ENCODE measurements at regions not wholly inside any gene's neighbourhood (a gene's known extent, or its start where the extent isn't known, plus 50 kb on each side); places are given as distances from the start of the nearest gene placed in this dataset.

DNA sequence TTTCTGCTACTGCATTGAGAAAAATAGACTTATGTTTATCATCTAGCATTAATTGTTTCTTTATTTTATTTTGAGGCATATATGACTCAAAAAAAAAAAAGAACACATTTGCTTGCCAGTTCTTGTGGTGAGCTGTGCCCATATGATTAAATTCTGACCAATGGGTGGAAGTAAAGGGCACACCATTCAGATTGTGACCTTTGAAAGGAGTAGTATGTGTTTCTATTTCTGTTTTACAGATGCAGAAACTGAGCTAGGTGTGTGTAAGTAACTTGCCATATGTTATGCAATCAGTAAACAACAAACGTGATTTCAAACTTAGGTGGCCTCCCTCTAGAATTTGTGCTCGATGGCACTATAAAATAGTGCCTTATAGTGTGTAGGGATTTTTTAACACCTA, 368.1 kb upstream of the EDIL3 start:
- ChIA-PET CTCF (no interaction called here), RAD21 (ENCODE audit: low non-redundant PET in 1 of 2, low total read pairs in 2 of 2, uncharacterized antibody in 2 of 2, unreplicated experiment in 2 of 2) (no interaction called here), POLR2A (no interaction called here)
- ATAC-seq (no peak), DNase-seq (ENCODE audit: low read depth, low spot score) (no peak)
- Histone ChIP-seq H3K79me2 (ENCODE audit: insufficient read depth, low read length) (no peaks in the 10 kb centered on the region), H3K4me1 (ENCODE audit: control insufficient read depth in 1 of 2, insufficient read depth in 2 of 2, low read length in 2 of 2) (no peaks in the 10 kb centered on the region), H3K27me3 (ENCODE audit: insufficient read depth, low read length) (no peaks in the 10 kb centered on the region), H4K20me1 (ENCODE audit: insufficient read depth) (no peaks in the 10 kb centered on the region), H3K4me3 (replicated peaks in 1 of 2; ENCODE audit: low read depth in 1 of 2, low read length in 2 of 2) (no peak overlapping the region), H3K9me3 (ENCODE audit: control insufficient read depth in 1 of 2, insufficient read depth in 1 of 2, low read depth in 1 of 2, low read length in 2 of 2) (no peaks in the 10 kb centered on the region), H3K4me2 (ENCODE audit: low read length) (no peak overlapping the region), H2AFZ (ENCODE audit: low read depth, low read length, poor library complexity, severe bottlenecking) (no peak overlapping the region), H3K9ac (ENCODE audit: low read length) (no peak overlapping the region), H3K9me2 (ENCODE audit: insufficient read depth) (no peaks in the 10 kb centered on the region), H3K36me3 (ENCODE audit: control insufficient read depth in 1 of 2, insufficient read depth in 2 of 2, low read length in 2 of 2) (no peaks in the 10 kb centered on the region), H3K27ac (ENCODE audit: low read depth, low read length) (no peak overlapping the region)
- BruUV-seq (replicated peaks), result no TSS peak
- TF ChIP-seq ZNF274 (IDR thresholded peaks at IDR 0.05; ENCODE audit: low read depth, low read length), result no peak
- no peak for TF ChIP-seq CBX3 (IDR thresholded peaks at IDR 0.05; ENCODE audit: low read depth)
- no peak for TF ChIP-seq POLR2A (IDR thresholded peaks at IDR 0.05; ENCODE audit: borderline replicate concordance, extremely low read depth, insufficient read depth, insufficient read length)
- no peak for TF ChIP-seq CTCF (IDR thresholded peaks at IDR 0.05 in 2 of 3, conservative IDR thresholded peaks at IDR 0.05 in 1 of 3; ENCODE audit: borderline replicate concordance in 1 of 3, insufficient read depth in 1 of 3, low read depth in 2 of 3, low read length in 2 of 3)
- TF ChIP-seq EZH2 (IDR thresholded peaks at IDR 0.05), result no peak
- no peak for TF ChIP-seq SP1 (IDR thresholded peaks at IDR 0.05; ENCODE audit: low read depth)
- TF ChIP-seq MAX (IDR thresholded peaks at IDR 0.05), result no peak
- TF ChIP-seq SIN3A (IDR thresholded peaks at IDR 0.05; ENCODE audit: low read depth), result no peak
- no peak for TF ChIP-seq FOSL1 (IDR thresholded peaks at IDR 0.05; ENCODE audit: low read depth)
- TF ChIP-seq ZFX (IDR thresholded peaks at IDR 0.05), result no peak
- no peak for TF ChIP-seq ZBTB33 (IDR thresholded peaks at IDR 0.05; ENCODE audit: extremely low read depth, insufficient replicate concordance, low read length)
- no peak for TF ChIP-seq POLR2AphosphoS5 (IDR thresholded peaks at IDR 0.05; ENCODE audit: low read depth, low read length)
- no peak for TF ChIP-seq YY1 (IDR thresholded peaks at IDR 0.05; ENCODE audit: extremely low read depth, insufficient replicate concordance, low read depth, low read length)
- TF ChIP-seq ATF3 (IDR thresholded peaks at IDR 0.05), result no peak
- no peak for TF ChIP-seq TCF7L2 (IDR thresholded peaks at IDR 0.05; ENCODE audit: borderline replicate concordance, extremely low read depth, insufficient read depth, insufficient read length)
- no peak for TF ChIP-seq JUND (IDR thresholded peaks at IDR 0.05)
- no peak for TF ChIP-seq EZH2phosphoT487 (IDR thresholded peaks at IDR 0.05; ENCODE audit: borderline replicate concordance)
- no peak for TF ChIP-seq EGR1 (IDR thresholded peaks at IDR 0.05; ENCODE audit: low read depth)
- TF ChIP-seq CEBPB (IDR thresholded peaks at IDR 0.05; ENCODE audit: low read depth), result no peak
- TF ChIP-seq SRF (IDR thresholded peaks at IDR 0.05; ENCODE audit: low read depth), result no peak
- intact Hi-C loops (cut with micrococcal nuclease), result no loop called here

All from HCT116 (cell line).